Activated CD8-positive, alpha-beta T cell treated with anti-CD3 and anti-CD28 coated beads, Interleukin-2, amount 10 ng/mL, durations not matched to agents 7 days and 5 days (primary cell): ENCODE measurements at regions not wholly inside any gene's neighbourhood (a gene's known extent, or its start where the extent isn't known, plus 50 kb on each side); places are given as distances from the start of the nearest gene placed in this dataset.
A peak's percentile ranks its signal among the peaks of the same experiment; 100 is the strongest.

Source experiments
- ATAC-seq: fragments of 150-1000 bp; cut with Tn5 transposase; one replicate; pipeline ENCODE4 v1.10.0; 2021; ENCODE audit warnings: moderate library complexity
- CTCF ChIA-PET: fragments of 350-600 bp; sonication (Branson Sonifier 250); formaldehyde crosslinking; loops from one replicate; lab custom pipeline; 2021; ENCODE audit warnings: antibody characterized with exemption; lab: Charles Lee
- POLR2A ChIA-PET: fragments of 350-600 bp; sonication (Branson Sonifier 250); formaldehyde crosslinking; loops from one replicate; lab custom pipeline; 2021; ENCODE audit warnings: antibody characterized with exemption; lab: Charles Lee
- DNase-seq: peaks from one replicate; pipeline ENCODE4 v3.0.0-alpha.2; 2020
- H3K27ac Mint-ChIP-seq: one replicate; pipeline ENCODE4 v1.8.0; 2021; ENCODE audit warnings: mild to moderate bottlenecking, mixed read lengths
- H3K27me3 Mint-ChIP-seq: one replicate; pipeline ENCODE4 v1.8.0; 2021; ENCODE audit warnings: low read depth, mixed read lengths
- H3K36me3 Mint-ChIP-seq: one replicate; pipeline ENCODE4 v1.8.0; 2021; ENCODE audit warnings: low read depth, mixed read lengths
- H3K4me1 Mint-ChIP-seq: one replicate; pipeline ENCODE4 v1.8.0; 2021; ENCODE audit warnings: low read depth, mixed read lengths
- H3K4me3 Mint-ChIP-seq: one replicate; pipeline ENCODE4 v1.8.0; 2021; ENCODE audit warnings: mild to moderate bottlenecking, mixed read lengths
- H3K9me3 Mint-ChIP-seq: one replicate; pipeline ENCODE4 v1.8.0; 2022; ENCODE audit warnings: mixed read lengths; ENCODE audit not compliant: insufficient read depth

GRCh38 chr15:49706805-49707204 is 86.0 kb downstream of the DTWD1 start:
- ATAC-seq = no peak
- no peak for DNase-seq
- no peak overlapping the region for H3K27ac Mint-ChIP-seq
- H3K4me3 Mint-ChIP-seq = no peak overlapping the region
- H3K27me3 Mint-ChIP-seq = peaks cover 8% of the 10 kb centered on the region
- no peaks in the 10 kb centered on the region for H3K4me1 Mint-ChIP-seq
- ChIA-PET CTCF (no interaction called here), POLR2A (no interaction called here)
- no peaks in the 10 kb centered on the region for H3K36me3 Mint-ChIP-seq
- H3K9me3 Mint-ChIP-seq = peaks cover 24% of the 10 kb centered on the region

GRCh38 chr15:49707598-49707997 is 86.8 kb downstream of the DTWD1 start:
- no peak overlapping the region for H3K4me3 Mint-ChIP-seq
- H3K36me3 Mint-ChIP-seq = no peaks in the 10 kb centered on the region
- no peak overlapping the region for H3K27ac Mint-ChIP-seq
- peaks cover 24% of the 10 kb centered on the region for H3K9me3 Mint-ChIP-seq
- no peak for ATAC-seq
- DNase-seq = no peak
- ChIA-PET CTCF (no interaction called here), POLR2A (no interaction called here)
- H3K4me1 Mint-ChIP-seq = no peaks in the 10 kb centered on the region
- peaks cover 8% of the 10 kb centered on the region for H3K27me3 Mint-ChIP-seq

GRCh38 chr15:49709646-49710214 is 88.9 kb downstream of the DTWD1 start:
- peaks cover 6% of the 10 kb centered on the region for H3K4me1 Mint-ChIP-seq
- ChIA-PET POLR2A (no interaction called here), CTCF (no interaction called here)
- no peak overlapping the region for H3K4me3 Mint-ChIP-seq
- ATAC-seq = no peak
- peaks cover 8% of the 10 kb centered on the region for H3K27me3 Mint-ChIP-seq
- H3K27ac Mint-ChIP-seq = no peak overlapping the region
- peaks cover 28% of the 10 kb centered on the region for H3K9me3 Mint-ChIP-seq
- H3K36me3 Mint-ChIP-seq = peaks cover 2% of the 10 kb centered on the region
- DNase-seq = no peak

- ChIA-PET CTCF (no interaction called here), POLR2A (no interaction called here)
- DNase-seq = no peak
- no peak for ATAC-seq
- Mint-ChIP-seq H3K27me3 (peaks cover 4% of the 10 kb centered on the region), H3K9me3 (peaks cover 30% of the 10 kb centered on the region), H3K4me1 (peaks cover 16% of the 10 kb centered on the region), H3K36me3 (peaks cover 9% of the 10 kb centered on the region), H3K4me3 (no peak overlapping the region), H3K27ac (no peak overlapping the region)
Measured at GRCh38 chr15:49712162-49712561, 91.3 kb downstream of the DTWD1 start.

DNA sequence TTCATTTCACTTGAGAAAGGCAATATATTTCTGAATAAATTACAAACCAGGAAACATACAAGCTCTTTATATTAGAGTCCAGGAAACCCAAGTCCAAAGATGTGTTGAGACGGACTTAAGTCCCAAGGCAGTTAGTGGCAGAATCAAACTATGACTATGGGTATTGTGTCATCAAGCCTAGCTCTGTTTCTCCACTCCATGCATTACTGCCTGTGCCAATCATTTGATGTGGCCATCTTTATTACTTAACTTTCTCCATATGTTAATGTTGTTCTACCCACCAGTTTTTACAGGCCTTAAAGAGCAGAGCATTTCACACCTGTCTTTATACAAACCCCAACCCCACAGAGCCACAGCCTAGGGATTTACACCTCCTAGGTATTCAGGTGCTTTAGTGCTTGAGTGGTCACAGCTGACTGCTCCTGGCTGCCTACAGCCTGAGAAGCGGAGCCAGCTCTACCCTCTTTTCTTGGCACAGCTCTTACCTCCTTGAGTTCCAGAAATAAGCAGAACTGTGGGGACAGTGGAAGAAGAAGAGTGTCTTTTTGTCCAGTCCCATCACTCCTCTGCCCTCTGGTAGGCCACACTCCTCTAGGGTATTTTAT is 92.1 kb downstream of the DTWD1 start:
- DNase-seq (no peak), ATAC-seq (no peak)
- H3K36me3 Mint-ChIP-seq = peaks cover 9% of the 10 kb centered on the region
- H3K27me3 Mint-ChIP-seq = peaks cover 4% of the 10 kb centered on the region
- H3K27ac Mint-ChIP-seq = no peak overlapping the region
- ChIA-PET CTCF (no interaction called here), POLR2A (no interaction called here)
- peaks cover 16% of the 10 kb centered on the region for H3K4me1 Mint-ChIP-seq
- H3K9me3 Mint-ChIP-seq = peaks cover 30% of the 10 kb centered on the region
- H3K4me3 Mint-ChIP-seq = no peak overlapping the region

DNA sequence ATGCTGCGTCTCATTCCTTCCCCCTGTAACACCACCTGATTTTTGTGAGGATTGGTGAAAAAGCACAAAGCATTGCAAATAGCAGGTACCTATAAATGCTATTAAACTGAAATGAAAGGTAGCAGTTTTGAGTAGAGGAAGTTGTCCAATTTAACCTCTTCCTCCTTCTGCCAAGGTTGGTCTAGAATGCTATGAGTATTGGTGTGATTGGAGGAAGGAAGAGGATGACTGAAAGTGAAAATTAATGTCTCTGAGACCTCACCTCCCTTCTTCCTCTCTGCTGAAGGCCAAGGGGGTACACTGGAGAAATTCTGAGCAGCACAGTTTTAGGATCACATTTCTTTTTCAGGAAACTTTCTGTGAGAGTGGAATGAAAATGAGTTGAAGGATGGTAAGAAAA is 94.4 kb downstream of the DTWD1 start:
- H3K27me3 Mint-ChIP-seq = no peaks in the 10 kb centered on the region
- H3K27ac Mint-ChIP-seq = peak overlapping the region; percentile 75
- ATAC-seq (peak; percentile 76), DNase-seq (no peak)
- H3K36me3 Mint-ChIP-seq = peaks cover 9% of the 10 kb centered on the region
- ChIA-PET CTCF (no interaction called here), POLR2A (no interaction called here)
- H3K4me1 Mint-ChIP-seq = peaks cover 16% of the 10 kb centered on the region
- peaks cover 11% of the 10 kb centered on the region for H3K9me3 Mint-ChIP-seq
- H3K4me3 Mint-ChIP-seq = peak overlapping the region; percentile 1

GRCh38 chr15:49715701-49716100 is 94.9 kb downstream of the DTWD1 start:
- peaks cover 11% of the 10 kb centered on the region for H3K9me3 Mint-ChIP-seq
- peaks cover 9% of the 10 kb centered on the region for H3K36me3 Mint-ChIP-seq
- ChIA-PET POLR2A (no interaction called here), CTCF (no interaction called here)
- ATAC-seq (no peak), DNase-seq (no peak)
- no peaks in the 10 kb centered on the region for H3K27me3 Mint-ChIP-seq
- H3K4me3 Mint-ChIP-seq = no peak overlapping the region
- no peak overlapping the region for H3K27ac Mint-ChIP-seq
- H3K4me1 Mint-ChIP-seq = peaks cover 16% of the 10 kb centered on the region

- H3K27me3 Mint-ChIP-seq = peaks cover 2% of the 10 kb centered on the region
- H3K9me3 Mint-ChIP-seq = peaks cover 6% of the 10 kb centered on the region
- ATAC-seq = no peak
- peaks cover 16% of the 10 kb centered on the region for H3K4me1 Mint-ChIP-seq
- H3K36me3 Mint-ChIP-seq = peaks cover 9% of the 10 kb centered on the region
- H3K27ac Mint-ChIP-seq = no peak overlapping the region
- ChIA-PET CTCF (no interaction called here), POLR2A (no interaction called here)
- H3K4me3 Mint-ChIP-seq = no peak overlapping the region
- no peak for DNase-seq
Measured at GRCh38 chr15:49718234-49718633, 97.4 kb downstream of the DTWD1 start.

GRCh38 chr15:49718846-49719245 is 98.0 kb downstream of the DTWD1 start:
- Mint-ChIP-seq H3K4me1 (peaks cover 15% of the 10 kb centered on the region), H3K27me3 (peaks cover 6% of the 10 kb centered on the region), H3K9me3 (peaks cover 6% of the 10 kb centered on the region), H3K4me3 (no peak overlapping the region), H3K36me3 (peaks cover 8% of the 10 kb centered on the region), H3K27ac (no peak overlapping the region)
- ChIA-PET POLR2A (interaction anchor here (0.6 kb wide), 1 partner anchor 56 kb away, joined by 3 read pairs; no protein-coding TSS in a partner anchor), CTCF (no interaction called here)
- ATAC-seq (no peak), DNase-seq (no peak)

DNA sequence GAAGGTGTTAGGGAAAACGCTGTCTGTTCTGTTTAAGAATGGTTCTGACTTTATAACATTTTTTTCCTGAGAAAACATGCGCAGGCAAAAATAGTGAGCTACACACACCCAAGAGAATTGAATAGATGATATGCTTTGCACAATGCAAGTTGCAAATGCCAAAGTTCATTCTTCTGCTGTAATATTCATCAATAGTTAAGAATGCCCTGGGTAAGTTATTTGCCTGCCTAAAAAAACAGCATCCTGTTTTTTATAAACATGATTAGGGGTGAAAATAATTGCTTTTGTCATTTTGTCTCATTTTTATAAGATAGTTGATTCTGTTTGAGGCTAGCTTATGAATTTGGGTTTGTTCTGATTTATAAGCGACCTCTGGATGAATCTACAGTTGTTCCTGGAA is 99.4 kb downstream of the DTWD1 start:
- no peak for ATAC-seq
- H3K9me3 Mint-ChIP-seq = no peaks in the 10 kb centered on the region
- no peak overlapping the region for H3K27ac Mint-ChIP-seq
- no peak overlapping the region for H3K4me3 Mint-ChIP-seq
- POLR2A ChIA-PET = interaction anchor here (0.6 kb wide), 1 partner anchor 165 kb away, joined by 4 read pairs; no protein-coding TSS in a partner anchor
- peaks cover 5% of the 10 kb centered on the region for H3K36me3 Mint-ChIP-seq
- DNase-seq = no peak
- CTCF ChIA-PET = interaction anchor here (0.8 kb wide), 1 partner anchor 297 kb away, joined by 3 read pairs; no protein-coding TSS in a partner anchor
- peaks cover 6% of the 10 kb centered on the region for H3K27me3 Mint-ChIP-seq
- peaks cover 5% of the 10 kb centered on the region for H3K4me1 Mint-ChIP-seq

DNA sequence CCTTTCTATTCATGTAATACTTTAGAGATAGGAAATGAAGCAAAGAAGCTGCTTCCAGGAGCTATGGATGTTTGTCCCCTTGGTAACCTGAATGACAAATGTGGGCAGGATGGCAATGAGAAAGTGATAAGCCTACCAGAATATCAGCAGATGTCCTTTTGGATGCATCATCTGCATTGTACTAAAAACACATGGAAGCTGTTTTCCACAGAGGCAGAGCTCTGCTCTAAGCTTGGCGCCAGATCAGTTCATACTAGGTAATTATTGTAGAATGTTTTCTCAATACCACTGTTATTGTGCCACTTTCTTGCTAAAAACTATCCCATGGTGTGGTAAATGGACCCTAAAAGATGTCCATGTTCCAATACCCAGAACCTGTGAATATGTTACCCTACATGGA is 100.2 kb downstream of the DTWD1 start:
- peaks cover 4% of the 10 kb centered on the region for H3K9me3 Mint-ChIP-seq
- no peaks in the 10 kb centered on the region for H3K36me3 Mint-ChIP-seq
- CTCF ChIA-PET = no interaction called here
- no peak overlapping the region for H3K27ac Mint-ChIP-seq
- no peaks in the 10 kb centered on the region for H3K4me1 Mint-ChIP-seq
- peaks cover 6% of the 10 kb centered on the region for H3K27me3 Mint-ChIP-seq
- POLR2A ChIA-PET = interaction anchor here (0.6 kb wide), 1 partner anchor 166 kb away, joined by 4 read pairs; no protein-coding TSS in a partner anchor
- DNase-seq (no peak), ATAC-seq (no peak)
- no peak overlapping the region for H3K4me3 Mint-ChIP-seq

- no peak overlapping the region for H3K27ac Mint-ChIP-seq
- H3K4me1 Mint-ChIP-seq = no peaks in the 10 kb centered on the region
- ATAC-seq (no peak), DNase-seq (no peak)
- no peaks in the 10 kb centered on the region for H3K36me3 Mint-ChIP-seq
- H3K4me3 Mint-ChIP-seq = no peak overlapping the region
- H3K9me3 Mint-ChIP-seq = peaks cover 7% of the 10 kb centered on the region
- peaks cover 6% of the 10 kb centered on the region for H3K27me3 Mint-ChIP-seq
- ChIA-PET CTCF (no interaction called here), POLR2A (no interaction called here)
Measured at GRCh38 chr15:49721621-49722020, 100.8 kb downstream of the DTWD1 start.
